ENCODE measurements at regions not wholly inside any gene's neighbourhood (a gene's known extent, or its start where the extent isn't known, plus 50 kb on each side); places are given as distances from the start of the nearest gene placed in this dataset.

- Mint-ChIP-seq H3K9me3 (peaks cover 6% of the 10 kb centered on the region), H3K36me3 (no peaks in the 10 kb centered on the region), H3K4me3 (no peak overlapping the region), H3K27ac (no peak overlapping the region), H3K4me1 (peaks cover 12% of the 10 kb centered on the region), H3K27me3 (ENCODE audit: insufficient read depth, low read depth) (peaks cover 30% of the 10 kb centered on the region)
- no peak for TF ChIP-seq EZH2 (IDR thresholded peaks at IDR 0.05)
- no peak for TF ChIP-seq EZH2phosphoT487 (IDR thresholded peaks at IDR 0.05)
- TF ChIP-seq CTCF (IDR thresholded peaks at IDR 0.05): no peak
- no peak overlapping the region for H3K27ac ChIP-seq
- H3F3A ChIP-seq (ENCODE audit: low read depth): no peaks in the 10 kb centered on the region
- no peaks in the 10 kb centered on the region for H3K79me2 ChIP-seq (ENCODE audit: low read depth)
- H3K4me1 ChIP-seq: no peaks in the 10 kb centered on the region
- peaks cover 10% of the 10 kb centered on the region for H4K20me1 ChIP-seq (ENCODE audit: low read depth)
- no peaks in the 10 kb centered on the region for H3K9me3 ChIP-seq (ENCODE audit: low read depth)
- peaks cover 29% of the 10 kb centered on the region for H3K27me3 ChIP-seq
- no peak for DNase-seq (ENCODE audit: low spot score)
- no peak overlapping the region for H3K4me2 ChIP-seq
- H2AFZ ChIP-seq (replicated peaks): no peak overlapping the region
- H3K4me3 ChIP-seq: no peak overlapping the region
- no peak overlapping the region for H3K9ac ChIP-seq
- no peaks in the 10 kb centered on the region for H3K36me3 ChIP-seq
Measured at GRCh38 chr1:22280526-22280925, 137.6 kb upstream of the WNT4 start.

DNA sequence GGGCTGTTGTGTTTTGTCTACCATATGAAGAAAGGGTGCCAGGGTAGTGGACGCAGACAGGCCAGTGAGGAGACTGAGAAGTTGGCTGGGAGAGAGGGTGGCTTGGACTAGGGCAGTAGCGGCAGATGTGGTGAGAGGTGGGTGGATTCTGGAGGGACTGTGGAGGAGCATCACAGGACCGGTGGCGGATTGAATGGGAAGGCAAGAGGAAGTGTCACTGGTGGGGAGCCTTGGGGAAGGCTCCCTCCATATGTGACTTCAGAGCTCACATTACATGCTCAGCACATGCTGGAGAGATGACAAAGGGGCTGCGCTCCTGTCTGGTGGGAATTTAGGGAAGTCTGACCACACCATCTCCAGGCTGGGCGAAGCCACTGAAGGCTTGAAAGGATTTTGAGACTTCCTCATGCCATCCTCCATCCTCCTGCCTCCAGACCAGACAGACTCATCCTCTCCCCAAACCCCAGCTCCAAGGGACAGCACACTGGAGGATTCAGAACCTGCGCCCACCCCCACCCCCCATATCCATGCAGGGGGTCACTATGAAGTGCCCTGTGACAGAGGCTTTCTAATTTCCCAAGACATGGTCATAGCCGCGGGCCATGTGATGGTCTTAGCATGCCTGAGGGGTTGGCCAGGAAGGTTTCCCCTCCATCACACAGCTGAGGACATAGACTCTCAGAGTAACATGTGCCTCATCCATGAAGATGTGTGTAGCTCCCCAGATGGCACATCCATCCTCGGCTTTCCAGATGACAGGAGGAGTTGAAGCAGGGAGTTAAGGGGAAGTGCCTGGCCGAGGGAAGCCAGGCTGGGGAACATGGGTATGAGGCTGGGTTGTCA is 138.8 kb upstream of the WNT4 start:
- no peaks in the 10 kb centered on the region for H3K36me3 Mint-ChIP-seq
- peaks cover 17% of the 10 kb centered on the region for H3K27me3 ChIP-seq
- no peaks in the 10 kb centered on the region for H3K79me2 ChIP-seq (ENCODE audit: low read depth)
- H3K4me1 ChIP-seq: no peaks in the 10 kb centered on the region
- H3K9ac ChIP-seq: no peak overlapping the region
- H3K27me3 Mint-ChIP-seq (ENCODE audit: insufficient read depth, low read depth): peaks cover 23% of the 10 kb centered on the region
- peak overlapping the region; percentile 81 for H3K27ac Mint-ChIP-seq
- TF ChIP-seq CTCF (IDR thresholded peaks at IDR 0.05) (no peak), EZH2 (IDR thresholded peaks at IDR 0.05) (no peak), EZH2phosphoT487 (IDR thresholded peaks at IDR 0.05) (no peak)
- no peak overlapping the region for H3K27ac ChIP-seq
- no peaks in the 10 kb centered on the region for H3K36me3 ChIP-seq
- peaks cover 6% of the 10 kb centered on the region for H3K4me1 Mint-ChIP-seq
- no peak overlapping the region for H3K4me3 ChIP-seq
- H4K20me1 ChIP-seq (ENCODE audit: low read depth): peaks cover 4% of the 10 kb centered on the region
- no peak overlapping the region for H2AFZ ChIP-seq (replicated peaks)
- no peak overlapping the region for H3K4me3 Mint-ChIP-seq
- no peak overlapping the region for H3K4me2 ChIP-seq
- DNase-seq (ENCODE audit: low spot score): no peak
- H3K9me3 Mint-ChIP-seq: peaks cover 6% of the 10 kb centered on the region
- H3F3A ChIP-seq (ENCODE audit: low read depth): no peaks in the 10 kb centered on the region
- no peaks in the 10 kb centered on the region for H3K9me3 ChIP-seq (ENCODE audit: low read depth)

DNA sequence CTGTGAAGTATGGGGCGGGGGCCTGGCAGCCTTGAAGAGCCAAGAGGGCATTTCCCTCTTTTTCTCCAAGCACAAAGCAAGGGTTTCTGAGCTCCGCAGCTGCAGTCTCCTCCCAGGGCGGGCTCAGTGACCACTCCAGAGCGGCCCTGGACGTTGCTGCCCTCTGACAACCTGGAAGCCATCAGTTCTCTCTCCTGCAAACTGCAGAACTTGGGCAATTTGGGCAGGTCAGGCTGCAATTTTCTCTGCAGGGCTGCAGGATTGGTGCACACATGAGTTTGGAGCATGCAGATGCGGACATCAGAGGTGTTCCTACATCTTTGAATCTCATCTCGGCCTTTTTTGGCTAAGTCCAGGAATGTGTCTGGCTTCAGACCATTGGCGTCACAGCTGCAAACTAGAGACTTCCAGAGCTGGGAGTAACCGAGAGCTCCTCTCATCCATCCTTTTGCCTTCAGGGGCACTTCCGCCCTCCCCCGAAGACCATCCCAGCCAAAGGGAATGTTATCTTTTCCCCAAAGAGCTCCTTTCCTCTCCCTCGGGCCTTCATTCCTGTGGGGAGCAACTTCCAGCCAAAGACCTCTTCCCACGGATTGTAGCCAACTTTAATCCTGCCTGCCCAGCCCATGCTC is 139.6 kb upstream of the WNT4 start:
- Histone ChIP-seq H3K9me3 (ENCODE audit: low read depth) (no peaks in the 10 kb centered on the region), H3K4me1 (no peaks in the 10 kb centered on the region), H3K27ac (no peak overlapping the region), H2AFZ (replicated peaks) (no peak overlapping the region), H3K9ac (no peak overlapping the region), H3F3A (ENCODE audit: low read depth) (no peaks in the 10 kb centered on the region), H3K79me2 (ENCODE audit: low read depth) (no peaks in the 10 kb centered on the region), H4K20me1 (ENCODE audit: low read depth) (peaks cover 4% of the 10 kb centered on the region), H3K4me2 (no peak overlapping the region), H3K36me3 (no peaks in the 10 kb centered on the region), H3K4me3 (no peak overlapping the region), H3K27me3 (peaks cover 10% of the 10 kb centered on the region)
- no peak for DNase-seq (ENCODE audit: low spot score)
- Mint-ChIP-seq H3K36me3 (no peaks in the 10 kb centered on the region), H3K4me1 (peaks cover 6% of the 10 kb centered on the region), H3K27me3 (ENCODE audit: insufficient read depth, low read depth) (peaks cover 22% of the 10 kb centered on the region), H3K4me3 (no peak overlapping the region), H3K27ac (no peak overlapping the region), H3K9me3 (peaks cover 6% of the 10 kb centered on the region)
- no peak for TF ChIP-seq CTCF (IDR thresholded peaks at IDR 0.05)
- TF ChIP-seq EZH2 (IDR thresholded peaks at IDR 0.05): no peak
- TF ChIP-seq EZH2phosphoT487 (IDR thresholded peaks at IDR 0.05): no peak

Measured in neural progenitor cell (in vitro differentiated cells).